GM13977 (cell line): ENCODE measurements at regions not wholly inside any gene's neighbourhood (a gene's known extent, or its start where the extent isn't known, plus 50 kb on each side); places are given as distances from the start of the nearest gene placed in this dataset.

ENCODE experiments used
- DNase-seq: peaks from one replicate; pipeline ENCODE4 v3.0.0; 2012; ENCODE audit warnings: low spot score
- CTCF ChIP-seq: IDR thresholded peaks from 2 replicates; pipeline ENCODE4 v1.5.1; 2012; ENCODE audit warnings: mild to moderate bottlenecking, control low read depth; ENCODE audit not compliant: insufficient read depth; ENCODE audit errors: extremely low read depth, missing control alignments
- in situ Hi-C: fragments of 300-500 bp; cut with MboI; formaldehyde crosslinking; loops from one replicate; pipeline ENCODE4 v1.12.0; 2022; ENCODE audit warnings: low sequenced_read_pairs, low pct_unique_long_range_greater_than_20kb, mixed read lengths, inconsistent platforms; ENCODE audit not compliant: unreplicated experiment

GRCh38 chr14:66404051-66404545 lies 82.1 kb upstream of the CCDC196 start:
- in situ Hi-C loops = no loop called here
- no peak for TF ChIP-seq CTCF
- no peak for DNase-seq

- in situ Hi-C loops = no loop called here
- TF ChIP-seq CTCF = no peak
- no peak for DNase-seq
Observed at GRCh38 chr14:66405158-66405557, 81.0 kb upstream of the CCDC196 start.

- in situ Hi-C loops = no loop called here
- no peak for TF ChIP-seq CTCF
Observed at GRCh38 chr14:66413901-66414300, 72.3 kb upstream of the CCDC196 start.

GRCh38 chr14:66414511-66414910 lies 71.7 kb upstream of the CCDC196 start:
- in situ Hi-C loops = no loop called here
- DNase-seq = no peak
- no peak for TF ChIP-seq CTCF

More at GRCh38 chr14:66413901-66414300, 72.3 kb upstream of the CCDC196 start:
- DNase-seq = no peak

GRCh38 chr14:66420251-66421006 lies 65.7 kb upstream of the CCDC196 start:
- in situ Hi-C loops = no loop called here
- TF ChIP-seq CTCF = no peak

GRCh38 chr14:66421990-66422946 lies 63.9 kb upstream of the CCDC196 start:
- no peak for DNase-seq
- in situ Hi-C loops = no loop called here
- no peak for TF ChIP-seq CTCF

More at GRCh38 chr14:66420251-66421006, 65.7 kb upstream of the CCDC196 start:
- no peak for DNase-seq
